ENCODE measurements at regions not wholly inside any gene's neighbourhood (a gene's known extent, or its start where the extent isn't known, plus 50 kb on each side); places are given as distances from the start of the nearest gene placed in this dataset.

DNA sequence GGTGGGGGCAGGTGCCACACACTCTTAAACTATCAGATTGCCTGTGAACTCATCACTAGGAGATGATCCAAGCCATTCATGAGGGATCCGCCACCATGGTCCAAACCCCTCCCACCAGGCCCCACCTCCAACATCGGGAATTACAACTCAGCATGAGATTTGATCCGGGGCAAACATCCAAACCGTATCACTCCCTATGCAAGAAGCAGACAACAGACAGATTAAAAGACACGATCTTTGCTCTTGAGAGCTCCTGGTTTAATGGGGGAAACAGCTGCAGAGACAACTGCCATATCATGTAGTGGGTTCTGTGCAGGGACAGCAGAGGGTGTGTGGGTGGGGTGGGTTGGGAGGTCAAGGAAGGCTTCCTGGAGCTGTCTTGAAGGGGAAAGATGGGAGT, 123.6 kb downstream of the EMX2 start:
- no peak overlapping the region for H3K4me3 ChIP-seq (ENCODE audit: low read length)
- DNase-seq (ENCODE audit: low read depth, low spot score) = no peak

DNA sequence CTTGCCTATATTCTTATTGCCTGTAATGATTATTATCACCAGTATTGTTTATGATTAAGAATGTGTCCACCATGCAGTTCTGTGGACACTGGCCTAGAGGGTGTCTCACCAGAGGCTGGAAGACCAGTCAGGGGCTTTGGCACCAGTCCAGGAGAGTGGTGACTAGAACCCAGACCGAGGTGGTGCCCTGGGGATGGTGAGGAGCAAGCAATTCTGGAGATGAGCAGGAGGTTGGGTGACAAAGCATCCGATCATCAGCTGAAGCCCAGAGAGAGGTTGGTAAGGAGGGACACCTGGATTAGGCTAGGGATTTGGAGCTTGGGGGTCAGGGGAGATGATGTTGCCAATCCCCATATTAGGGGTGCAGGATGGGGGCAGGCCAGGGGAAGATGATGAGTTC, 124.4 kb downstream of the EMX2 start:
- no peak for DNase-seq (ENCODE audit: low read depth, low spot score)
- no peak overlapping the region for H3K4me3 ChIP-seq (ENCODE audit: low read length)

DNA sequence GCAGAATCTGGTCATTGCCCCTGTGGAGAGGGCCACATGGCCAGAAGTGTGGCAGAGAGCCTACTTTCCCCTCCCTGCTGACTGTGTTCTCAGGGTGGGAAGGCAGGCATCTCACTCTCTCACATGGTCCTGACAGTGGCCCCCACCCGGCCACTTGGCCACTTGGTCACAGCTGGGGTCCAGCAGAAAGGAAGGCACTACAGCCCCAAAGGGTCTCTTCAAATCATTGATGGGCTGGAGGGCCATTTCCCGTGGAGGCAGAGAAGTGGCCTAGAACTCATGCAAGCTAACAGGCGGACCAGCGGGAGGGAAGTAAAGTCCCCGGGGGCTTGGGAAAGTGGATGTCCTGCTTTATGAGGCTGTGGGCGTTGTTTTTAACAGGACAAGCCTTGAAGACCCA, 125.3 kb downstream of the EMX2 start:
- DNase-seq (ENCODE audit: low read depth, low spot score) = no peak
- no peak overlapping the region for H3K4me3 ChIP-seq (ENCODE audit: low read length)

DNA sequence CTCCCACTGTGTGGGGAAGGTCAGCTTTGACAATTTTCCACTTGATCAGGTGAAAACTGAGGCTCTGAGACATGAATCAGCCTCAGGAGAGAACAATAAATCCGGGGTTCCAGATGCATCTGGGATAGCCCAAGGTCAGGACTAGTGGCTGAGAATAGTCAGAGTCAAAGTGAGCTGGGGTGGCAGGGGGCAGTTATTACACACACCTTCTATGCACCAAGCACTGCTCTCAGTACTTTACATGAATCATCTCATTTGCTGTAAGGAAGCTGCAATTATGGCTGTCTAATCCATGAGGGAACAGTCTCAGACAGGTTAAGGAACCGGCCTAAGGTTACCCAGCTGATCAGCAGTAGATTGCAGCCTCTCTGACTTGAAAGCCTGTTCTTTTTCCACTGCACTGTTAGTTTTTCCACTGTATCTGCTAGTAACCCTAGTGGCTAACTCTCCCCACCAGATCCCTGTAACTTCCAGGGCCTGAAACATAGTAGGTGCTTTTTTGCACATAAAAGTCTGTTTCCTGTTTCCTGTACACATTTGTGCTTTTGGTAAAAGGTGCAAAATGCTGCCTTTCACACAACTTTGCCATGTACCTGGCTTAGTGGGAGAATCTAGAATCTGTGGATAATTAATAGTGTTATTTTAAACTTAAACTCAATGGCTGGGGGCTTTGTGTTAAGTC, 125.9 kb downstream of the EMX2 start:
- no peak overlapping the region for H3K4me3 ChIP-seq (ENCODE audit: low read length)
- DNase-seq (ENCODE audit: low read depth, low spot score) = no peak

DNA sequence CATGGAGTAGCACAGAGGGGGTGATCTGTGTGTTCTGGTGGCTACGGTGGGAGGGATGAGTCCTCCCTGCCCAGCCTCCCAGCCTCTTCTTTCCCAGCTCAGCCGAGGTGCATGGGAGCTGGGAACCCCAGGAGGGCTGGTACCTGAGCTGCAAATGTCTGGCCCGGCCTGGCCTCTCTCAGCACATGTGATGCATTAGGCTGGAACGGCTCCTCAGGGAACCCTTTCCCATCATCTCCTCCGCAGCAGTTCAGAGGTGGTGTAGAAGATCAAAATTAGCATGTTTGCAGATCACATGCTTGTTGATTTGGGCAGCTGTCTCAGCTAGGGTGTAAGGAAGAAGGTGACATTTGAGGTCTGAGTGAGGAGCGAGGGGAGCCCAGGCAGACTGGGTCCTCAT, 126.6 kb downstream of the EMX2 start:
- H3K4me3 ChIP-seq (ENCODE audit: low read length) = no peak overlapping the region
- DNase-seq (ENCODE audit: low read depth, low spot score) = no peak

DNA sequence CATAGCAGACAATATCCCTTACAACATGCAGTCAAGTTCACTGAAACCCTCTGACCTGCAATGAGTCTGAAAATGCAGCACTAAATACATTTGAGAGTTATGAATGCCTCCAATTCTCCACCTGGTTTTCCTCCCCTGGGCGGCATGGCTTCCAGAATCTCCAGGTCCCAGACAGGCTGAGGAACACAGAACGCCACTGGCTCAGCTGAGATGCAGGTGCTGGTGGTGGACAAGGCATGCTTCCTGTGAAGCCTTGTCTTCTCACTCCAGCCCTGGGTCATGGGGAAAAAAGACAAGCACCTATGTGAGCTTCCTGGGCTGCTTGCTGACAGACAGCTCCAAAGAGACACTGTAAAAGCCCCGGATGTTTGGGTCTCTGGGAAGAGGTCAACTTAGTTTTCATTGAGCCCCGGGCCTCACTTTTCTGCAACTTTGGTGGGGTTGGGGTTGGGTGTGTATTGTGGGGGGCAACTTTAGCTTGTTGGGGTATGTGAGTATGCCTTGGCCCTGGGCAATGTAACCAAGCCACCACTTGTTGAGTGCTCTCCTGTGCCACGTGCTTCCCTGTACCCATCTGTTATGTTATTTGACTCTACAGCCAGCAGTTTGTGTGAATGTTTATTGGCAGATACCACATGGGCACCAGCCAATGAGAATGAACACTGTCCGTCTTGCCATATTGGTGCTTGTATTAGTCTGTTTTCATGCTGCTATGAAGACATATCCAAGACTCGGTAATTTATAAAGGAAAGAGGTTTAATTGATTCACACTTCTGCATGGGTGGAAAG, 127.8 kb downstream of the EMX2 start:
- H3K4me3 ChIP-seq (ENCODE audit: low read length) = no peak overlapping the region
- no peak for DNase-seq (ENCODE audit: low read depth, low spot score)

DNA sequence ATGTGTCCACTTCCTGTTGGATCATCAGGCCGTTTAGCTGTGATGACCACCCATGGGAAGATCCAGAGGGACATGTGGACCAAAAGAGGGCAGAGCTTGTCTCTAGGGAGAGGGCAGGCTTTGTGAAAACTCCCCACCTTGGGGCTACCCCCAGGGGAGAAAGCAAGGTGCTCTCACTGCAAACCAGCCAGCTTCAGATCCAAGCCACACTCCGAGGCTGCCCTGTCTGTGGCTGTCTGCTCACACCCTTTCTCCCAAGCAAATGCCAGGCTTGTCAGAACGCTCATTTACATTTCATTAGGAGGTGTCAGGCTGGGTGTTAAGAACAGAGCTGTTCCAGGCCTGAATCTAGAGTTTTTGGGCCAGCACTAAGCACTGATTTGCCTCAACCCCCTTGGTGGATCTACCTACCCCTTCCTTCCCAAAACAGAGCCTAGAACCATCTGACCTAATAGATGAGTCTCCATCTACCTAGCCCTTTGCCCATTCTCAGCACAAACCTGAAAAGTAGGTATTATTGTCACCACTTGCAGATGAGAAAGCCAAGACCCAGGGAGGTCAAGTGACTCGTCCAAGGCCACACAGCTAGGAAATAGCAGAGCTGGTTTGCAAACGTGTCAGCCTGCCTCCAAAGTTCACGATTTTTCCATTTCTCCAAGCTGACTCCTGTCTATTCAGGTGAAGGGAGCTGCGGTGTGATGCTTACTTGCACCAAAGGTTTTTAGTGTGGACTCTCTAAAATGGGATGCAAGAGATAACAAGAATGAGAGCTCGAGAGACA, 130.9 kb downstream of the EMX2 start:
- no peak overlapping the region for H3K4me3 ChIP-seq (ENCODE audit: low read length)
- DNase-seq (ENCODE audit: low read depth, low spot score) = no peak

DNA sequence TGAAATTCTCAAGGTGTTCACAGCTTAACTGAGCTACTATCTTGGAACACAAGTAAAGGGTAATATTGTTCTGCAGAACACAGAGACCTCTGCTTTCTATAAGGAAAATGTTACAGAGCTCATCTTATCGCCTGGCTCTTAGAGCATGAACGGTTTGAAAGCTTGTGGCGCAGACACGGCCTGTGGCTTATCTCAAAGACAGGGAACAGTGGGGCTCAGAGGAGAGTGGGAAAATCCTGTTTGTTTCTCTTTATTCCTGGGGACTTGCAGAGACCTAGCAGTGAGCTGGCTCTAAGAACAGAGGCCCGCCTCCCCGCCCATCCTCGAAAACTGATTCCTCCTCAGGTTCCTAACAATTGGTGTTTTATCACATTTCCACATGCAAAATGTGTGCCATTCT, 131.7 kb downstream of the EMX2 start:
- H3K4me3 ChIP-seq (ENCODE audit: low read length) = no peak overlapping the region
- no peak for DNase-seq (ENCODE audit: low read depth, low spot score)

DNA sequence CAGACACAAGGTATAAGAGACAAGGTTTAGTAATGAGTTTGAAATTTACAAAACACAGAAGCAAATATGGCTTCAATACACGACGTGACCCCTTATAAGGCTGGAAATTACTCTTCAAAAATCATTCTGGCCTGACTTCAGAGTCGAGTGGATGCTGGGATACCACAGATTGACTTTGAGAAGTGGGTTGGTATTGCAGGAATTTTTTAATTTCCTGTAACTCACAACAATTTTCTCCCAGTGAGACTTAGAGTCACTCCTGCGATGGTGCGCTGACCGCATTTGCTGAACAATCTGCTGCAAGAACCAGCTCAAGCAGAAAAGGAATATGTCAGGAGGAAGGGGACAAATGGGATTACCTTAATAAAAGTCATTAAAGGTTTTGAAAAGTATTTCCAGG, 132.1 kb downstream of the EMX2 start:
- no peak overlapping the region for H3K4me3 ChIP-seq (ENCODE audit: low read length)
- no peak for DNase-seq (ENCODE audit: low read depth, low spot score)

DNA sequence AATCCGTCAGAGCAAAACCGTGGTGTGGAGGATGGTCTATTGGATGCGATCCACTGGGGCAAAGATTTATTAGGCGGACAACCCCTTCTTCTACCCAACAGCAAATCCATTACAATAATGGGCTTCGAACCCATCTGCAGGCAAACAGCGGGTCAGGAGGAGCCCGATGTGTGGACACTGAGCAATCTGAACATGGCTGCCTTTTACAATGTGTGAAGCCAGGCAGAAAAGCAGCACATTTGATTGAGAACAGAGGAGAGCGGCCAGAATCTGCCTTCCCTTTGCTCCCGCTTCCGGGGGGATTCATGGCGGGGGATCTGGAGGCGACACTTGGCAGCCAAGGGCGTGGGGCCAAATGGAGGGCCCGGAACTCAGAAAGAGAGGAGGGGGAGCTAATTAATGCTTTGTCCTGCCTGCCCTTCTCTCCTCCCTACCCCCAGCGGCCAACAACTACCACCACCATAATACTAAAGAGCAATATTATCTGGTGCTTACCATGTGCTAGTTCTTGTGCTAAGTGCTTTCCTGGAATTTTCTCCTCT, 133.0 kb downstream of the EMX2 start:
- DNase-seq (ENCODE audit: low read depth, low spot score) = no peak
- H3K4me3 ChIP-seq (ENCODE audit: low read length) = no peak overlapping the region

DNA sequence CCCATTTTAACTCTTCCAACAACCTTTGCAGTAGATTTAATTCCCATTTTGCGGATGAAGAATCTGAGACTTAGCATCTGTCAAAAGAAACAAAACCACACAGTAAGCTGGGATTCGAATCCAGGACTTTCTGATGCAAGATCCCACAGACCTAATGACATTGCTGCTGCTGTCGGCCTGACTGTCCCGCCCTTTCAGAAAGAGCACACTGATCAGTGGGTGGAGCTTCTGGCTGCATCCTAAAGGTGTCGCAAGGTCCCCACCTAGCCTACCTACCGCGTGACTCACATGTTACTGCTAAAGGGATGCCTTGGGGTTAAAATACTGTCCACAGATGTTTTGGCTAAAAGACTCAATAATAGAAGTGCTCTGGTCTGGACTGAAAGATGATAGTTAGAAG, 134.7 kb downstream of the EMX2 start:
- no peak overlapping the region for H3K4me3 ChIP-seq (ENCODE audit: low read length)
- DNase-seq (ENCODE audit: low read depth, low spot score) = no peak

DNA sequence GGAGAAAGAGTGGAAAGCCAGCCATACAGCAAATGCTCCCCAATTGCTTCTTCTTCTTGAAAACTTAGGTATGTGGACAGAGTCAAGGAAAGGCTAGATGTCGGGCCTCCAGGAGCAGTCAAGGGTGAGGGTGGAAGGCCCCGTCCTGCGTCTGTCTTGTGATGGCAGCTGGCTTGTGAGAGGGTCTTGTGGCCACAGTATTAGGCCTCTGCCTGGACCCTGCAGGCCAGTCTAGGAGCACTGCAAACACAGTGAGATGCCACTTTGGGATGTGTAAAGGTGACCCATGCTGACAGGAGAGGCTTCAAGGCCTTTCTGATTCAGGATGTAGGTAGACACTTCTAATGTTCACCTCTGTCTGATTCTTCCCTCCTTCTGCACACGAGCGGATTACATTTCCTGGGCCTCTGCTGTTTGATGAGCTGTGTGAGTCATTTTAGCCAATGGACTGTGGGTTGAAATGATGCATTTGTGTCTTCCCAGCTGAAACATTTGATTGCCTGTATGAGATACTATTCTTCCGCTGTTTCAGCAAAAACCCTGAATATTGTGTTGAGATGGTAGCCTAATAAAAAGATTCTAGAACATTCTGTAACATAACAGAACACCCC, 135.4 kb downstream of the EMX2 start:
- no peak overlapping the region for H3K4me3 ChIP-seq (ENCODE audit: low read length)
- no peak for DNase-seq (ENCODE audit: low read depth, low spot score)

DNA sequence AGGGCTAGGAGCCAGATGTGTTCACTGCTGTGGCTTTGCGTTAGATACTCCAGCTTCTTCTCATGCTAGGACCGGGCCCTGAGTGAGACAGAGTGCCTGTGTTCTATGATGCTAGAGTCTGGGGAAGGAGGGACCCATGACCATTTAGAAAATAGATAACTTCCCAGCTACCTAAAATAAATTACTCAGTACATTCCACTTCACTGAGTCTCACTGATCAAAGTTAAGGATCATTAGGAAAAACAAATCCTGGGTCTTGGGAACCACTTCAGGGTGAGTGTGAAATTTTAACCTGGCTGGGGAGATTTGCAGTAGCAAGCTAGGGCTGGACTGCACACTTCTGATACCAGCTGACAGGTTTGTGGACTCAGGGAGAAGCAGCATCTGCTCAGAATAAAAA, 138.1 kb downstream of the EMX2 start:
- no peak overlapping the region for H3K4me3 ChIP-seq (ENCODE audit: low read length)
- no peak for DNase-seq (ENCODE audit: low read depth, low spot score)

DNA sequence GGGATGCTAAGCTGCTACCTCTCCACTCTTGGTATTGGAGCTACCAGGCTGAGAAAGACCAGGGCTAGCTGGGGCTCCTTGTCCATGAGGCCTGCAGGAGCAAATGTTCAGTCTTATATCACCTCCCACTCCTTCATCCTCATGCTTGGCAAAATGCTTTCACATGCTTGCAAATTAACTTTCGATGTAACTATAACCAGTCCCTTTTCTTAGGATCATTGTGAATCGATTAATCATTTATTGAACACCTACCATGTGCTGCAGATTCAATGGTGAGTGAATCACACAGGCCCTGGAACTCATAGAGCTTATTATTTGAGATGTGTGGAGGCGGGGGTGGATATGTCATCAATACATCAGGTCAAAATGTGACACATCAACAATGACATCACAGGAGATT, 138.6 kb downstream of the EMX2 start:
- H3K4me3 ChIP-seq (ENCODE audit: low read length) = no peak overlapping the region
- DNase-seq (ENCODE audit: low read depth, low spot score) = no peak

DNA sequence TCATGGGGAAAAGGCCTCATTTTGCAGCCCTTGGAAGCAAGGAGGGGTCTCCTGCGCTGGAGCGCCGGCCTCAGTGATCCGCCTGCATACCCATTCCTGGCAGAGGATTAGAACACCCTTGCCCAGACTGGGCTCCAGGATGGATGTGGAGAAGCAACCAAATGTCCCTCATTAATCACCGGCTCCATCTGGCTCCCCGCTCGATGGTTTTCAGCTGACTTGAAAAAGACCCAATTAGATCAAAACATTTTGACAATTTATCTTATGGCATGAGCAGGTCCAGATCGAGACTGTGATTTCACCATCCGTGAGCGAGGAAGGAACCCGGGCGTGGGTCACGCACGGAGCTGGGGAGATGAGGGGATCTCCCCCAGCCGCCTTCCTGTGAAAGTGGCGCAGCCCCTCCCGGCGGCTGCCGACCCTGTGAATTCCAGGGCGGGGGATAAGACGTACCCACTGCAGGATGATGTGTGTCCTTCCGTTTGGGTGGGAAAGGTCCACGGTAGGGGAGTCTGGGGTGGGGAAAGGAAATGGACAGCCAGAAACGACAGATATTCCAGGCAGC, 141.6 kb downstream of the EMX2 start:
- DNase-seq (ENCODE audit: low read depth, low spot score) = no peak
- H3K4me3 ChIP-seq (ENCODE audit: low read length) = no peak overlapping the region

DNA sequence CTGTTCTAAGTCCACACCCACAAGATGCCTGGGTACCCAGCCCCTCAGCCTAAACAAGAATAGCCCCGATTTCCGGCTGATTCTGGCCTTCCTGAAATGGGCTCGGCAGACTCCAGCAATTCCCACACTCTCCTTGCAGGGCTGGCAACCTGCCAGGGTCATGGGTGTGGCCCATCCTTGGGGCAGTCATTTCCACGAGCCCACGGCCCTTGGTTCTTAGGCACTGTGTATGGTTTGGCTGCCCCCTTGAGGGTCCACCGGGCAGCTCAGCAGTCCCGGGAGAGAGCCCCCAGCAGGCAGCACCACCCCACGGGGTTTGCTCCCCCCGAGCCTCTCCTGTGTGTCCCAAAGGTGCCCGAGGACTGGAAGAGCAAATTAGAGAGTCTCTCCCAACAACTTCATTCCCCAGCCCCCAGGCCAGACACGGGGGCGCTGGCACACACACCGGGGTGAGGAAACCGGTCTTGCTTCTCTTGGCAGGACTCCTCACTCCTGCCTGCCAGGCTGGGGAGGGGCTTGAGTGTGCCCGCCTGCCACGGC, 142.2 kb downstream of the EMX2 start:
- DNase-seq (ENCODE audit: low read depth, low spot score) = no peak
- H3K4me3 ChIP-seq (ENCODE audit: low read length) = no peak overlapping the region

DNA sequence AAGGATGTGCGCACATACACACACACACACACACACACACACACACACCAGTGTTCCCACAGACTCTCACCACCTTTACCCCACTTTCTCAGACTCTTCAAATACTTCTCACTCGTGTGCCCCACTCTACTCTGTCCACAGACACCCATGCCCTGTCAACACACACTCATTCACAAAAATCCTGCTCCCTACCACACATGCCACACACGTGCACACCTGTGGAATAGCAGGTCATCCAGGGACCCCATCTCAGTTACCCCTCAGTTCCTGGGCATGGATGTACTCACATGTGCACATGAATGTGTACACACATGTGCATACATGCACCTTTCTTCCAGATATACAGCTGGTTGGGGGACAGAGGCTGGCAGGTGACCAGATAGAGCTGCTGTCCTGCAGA, 142.9 kb downstream of the EMX2 start:
- DNase-seq (ENCODE audit: low read depth, low spot score) = no peak

DNA sequence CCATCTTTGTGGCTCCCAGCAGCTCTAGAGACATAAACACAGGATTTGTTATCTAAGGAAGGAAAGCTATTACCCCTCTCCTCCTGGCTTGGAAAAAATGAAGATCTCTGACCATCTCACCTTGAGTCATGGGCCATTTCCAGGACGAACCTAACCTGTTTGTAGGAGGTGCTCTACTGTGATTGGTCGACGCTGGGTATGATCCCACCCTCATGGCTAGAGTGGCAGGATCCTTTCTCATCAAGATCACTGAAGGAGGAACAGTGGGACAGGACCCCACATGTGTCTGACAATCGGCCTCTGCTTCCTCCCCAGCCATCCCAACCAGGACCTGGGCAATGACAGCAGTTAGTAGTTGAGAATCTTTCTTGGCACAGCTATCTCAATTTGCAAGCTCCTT, 144.1 kb downstream of the EMX2 start:
- DNase-seq (ENCODE audit: low read depth, low spot score) = no peak
- H3K4me3 ChIP-seq (ENCODE audit: low read length) = no peak overlapping the region

More for the DNA sequence above, 142.9 kb downstream of the EMX2 start:
- H3K4me3 ChIP-seq (ENCODE audit: low read length) = no peak overlapping the region

DNA sequence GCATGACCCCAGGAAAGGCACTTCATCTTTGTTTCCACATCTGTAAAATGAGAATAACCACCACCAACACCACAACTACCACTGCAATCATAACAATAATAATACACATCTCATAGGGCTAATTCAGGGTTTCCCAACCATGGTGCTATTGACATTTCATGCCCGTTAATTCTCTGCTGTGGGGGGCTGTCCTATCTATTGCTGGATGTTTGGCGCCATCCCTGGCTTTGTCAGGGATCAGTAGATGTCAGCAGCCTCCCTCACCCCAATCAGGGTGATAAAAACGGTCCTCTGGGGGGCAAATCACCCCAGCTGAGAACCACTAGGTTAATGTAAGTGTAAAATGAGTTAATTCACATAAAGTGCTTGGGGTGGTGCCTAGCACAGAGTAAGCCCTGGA, 145.8 kb downstream of the EMX2 start:
- H3K4me3 ChIP-seq (ENCODE audit: low read length) = no peak overlapping the region
- DNase-seq (ENCODE audit: low read depth, low spot score) = no peak

Measured in Jurkat, Clone E6-1 (cell line).